ENCODE measurements at regions not wholly inside any gene's neighbourhood (a gene's known extent, or its start where the extent isn't known, plus 50 kb on each side); places are given as distances from the start of the nearest gene placed in this dataset.

DNA sequence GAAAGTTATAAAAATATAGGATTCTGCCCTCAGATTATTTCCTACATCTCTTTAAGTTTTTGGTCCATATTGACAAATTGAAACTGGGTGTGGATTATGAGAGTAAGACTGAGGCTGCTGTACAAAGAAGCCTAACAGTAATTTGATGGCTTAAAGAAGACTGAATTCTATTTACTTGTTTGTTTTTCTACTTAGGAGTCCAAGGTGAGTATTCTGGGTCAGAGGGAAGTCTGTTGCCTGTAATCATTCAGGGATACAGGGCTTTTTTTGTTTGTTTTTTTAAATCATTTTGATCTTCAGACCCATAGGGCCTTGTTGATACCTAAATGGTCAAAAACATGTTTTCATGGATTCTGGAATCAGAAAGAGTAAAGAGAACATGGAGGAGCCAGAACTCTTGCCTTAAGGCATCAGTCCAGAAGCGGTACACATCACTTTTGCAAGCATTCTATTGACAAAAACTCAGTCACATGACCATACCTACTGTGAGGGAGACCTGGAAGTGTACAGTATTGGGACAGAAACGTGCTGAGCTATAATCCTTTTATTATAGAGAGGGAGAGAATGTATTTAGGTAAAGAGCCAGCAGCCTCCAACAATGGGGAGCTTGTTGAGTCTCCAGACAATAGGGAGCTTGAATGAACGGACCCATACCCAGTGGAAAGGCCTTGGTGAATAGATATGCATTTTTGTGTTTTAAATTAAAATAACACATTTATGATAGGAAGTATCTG lies 102.7 kb downstream of the LRRC70 start:
- no peak for DNase-seq (ENCODE audit: insufficient read length, low spot score)
- FAIRE-seq = no peak
- no peak for TF ChIP-seq POLR2A (IDR thresholded peaks at IDR 0.05; ENCODE audit: low read depth, low read length)

DNA sequence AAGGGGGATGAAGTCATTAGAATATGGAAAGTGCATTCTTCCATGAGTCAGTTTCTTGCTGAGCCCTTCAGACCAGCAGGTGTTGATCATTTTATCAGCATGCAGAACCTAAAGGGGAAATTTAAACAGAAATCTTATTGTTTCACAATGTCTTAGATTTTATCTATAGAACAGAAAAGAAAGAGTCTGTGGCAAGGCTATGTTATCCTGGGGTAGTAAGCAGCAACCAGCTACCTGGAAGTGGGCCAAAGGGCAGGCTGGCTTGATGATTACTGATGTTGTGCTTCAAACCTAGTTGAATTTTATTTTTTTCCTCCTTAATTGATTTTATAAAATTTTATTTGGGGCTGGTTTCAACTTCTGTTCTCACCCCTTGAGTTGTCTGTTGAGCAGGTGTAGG lies 101.5 kb downstream of the LRRC70 start:
- no peak for TF ChIP-seq POLR2A (IDR thresholded peaks at IDR 0.05; ENCODE audit: low read depth, low read length)
- FAIRE-seq (no peak), DNase-seq (ENCODE audit: insufficient read length, low spot score) (no peak)
